A673 (cell line): ENCODE measurements at regions not wholly inside any gene's neighbourhood (a gene's known extent, or its start where the extent isn't known, plus 50 kb on each side); places are given as distances from the start of the nearest gene placed in this dataset.

Experiments used
- BruUV-seq: library from RNA; stranded (reverse); fragments of 400-500 nt; replicated peaks from 2 replicates; lab custom pipeline; 2021; lab: Mats Ljungman, UMichigan
- CTCF ChIA-PET: fragments of 300-600 bp; sonication (Branson Sonifier 250); formaldehyde crosslinking; loops from one replicate; lab custom pipeline; 2022; ENCODE audit warnings: antibody characterized with exemption; lab: Charles Lee
- POLR2A ChIA-PET: fragments of 300-600 bp; sonication (Branson Sonifier 250); formaldehyde crosslinking; loops from one replicate; lab custom pipeline; 2022; ENCODE audit warnings: antibody characterized with exemption; ENCODE audit not compliant: low non-redundant PET; lab: Charles Lee
- DNase-seq: peaks from one replicate; pipeline ENCODE4 v3.0.0-alpha.2; 2015; ENCODE audit warnings: low spot score
- H3K27ac ChIP-seq: fragments of 200-600 bp; sonication (generic); 2 replicates; pipeline ENCODE4 v1.5.1; 2016; ENCODE audit warnings: mixed run types, low read depth, mild to moderate bottlenecking, mixed read lengths, antibody characterized with exemption, low read length; ENCODE audit not compliant: poor library complexity, severe bottlenecking
- H3K27me3 ChIP-seq: fragments of 200-600 bp; sonication (generic); replicated peaks from 2 replicates; pipeline ENCODE4 v1.6.1; 2017; ENCODE audit warnings: mixed run types, low read depth, mild to moderate bottlenecking, mixed read lengths, antibody characterized with exemption, low read length; ENCODE audit not compliant: insufficient read depth, poor library complexity
- H3K36me3 ChIP-seq: fragments of 200-600 bp; sonication (generic); 2 replicates; pipeline ENCODE4 v1.6.1; 2016; ENCODE audit warnings: mixed run types, mild to moderate bottlenecking, mixed read lengths, antibody characterized with exemption, low read length; ENCODE audit not compliant: insufficient read depth, poor library complexity, severe bottlenecking
- H3K4me1 ChIP-seq: fragments of 200-600 bp; sonication (generic); 2 replicates; pipeline ENCODE4 v1.6.1; 2017; ENCODE audit warnings: mixed run types, mild to moderate bottlenecking, mixed read lengths, antibody characterized with exemption, low read length; ENCODE audit not compliant: insufficient read depth, poor library complexity, severe bottlenecking
- H3K4me3 ChIP-seq: fragments of 200-600 bp; sonication (generic); 2 replicates; pipeline ENCODE4 v1.5.1; 2016; ENCODE audit warnings: low read depth, mixed run types, mild to moderate bottlenecking, mixed read lengths, low read length; ENCODE audit not compliant: poor library complexity, severe bottlenecking
- H3K9me3 ChIP-seq: fragments of 200-600 bp; sonication (generic); 2 replicates; pipeline ENCODE4 v1.6.1; 2016; ENCODE audit warnings: mixed run types, low read depth, mild to moderate bottlenecking, mixed read lengths, antibody characterized with exemption, low read length; ENCODE audit not compliant: poor library complexity, severe bottlenecking
- CTCF ChIP-seq: fragments of 300-800, 200-600 bp; sonication (generic); conservative IDR thresholded peaks from 2 replicates; pipeline ENCODE4 v1.5.1; 2017; ENCODE audit warnings: low read depth, mild to moderate bottlenecking, antibody characterized with exemption, low read length, moderate library complexity, mixed read lengths
- EZH2 ChIP-seq: fragments of 200-600 bp; sonication (generic); IDR thresholded peaks from 2 replicates; pipeline ENCODE4 v1.6.1; 2017; ENCODE audit warnings: borderline replicate concordance, low read depth, mild to moderate bottlenecking, mixed read lengths, antibody characterized with exemption, low read length; ENCODE audit not compliant: poor library complexity, severe bottlenecking
- intact Hi-C: fragments of 100-400 bp; cut with micrococcal nuclease; formaldehyde crosslinking; loops from one replicate; pipeline ENCODE4 v1.10.0; 2022; ENCODE audit not compliant: unreplicated experiment

GRCh38 chr3:191894406-191894805 lies 433.4 kb downstream of the PYDC2 start:
- Histone ChIP-seq H3K27ac (no peak overlapping the region), H3K4me1 (no peaks in the 10 kb centered on the region), H3K4me3 (no peak overlapping the region), H3K27me3 (no peaks in the 10 kb centered on the region), H3K9me3 (no peaks in the 10 kb centered on the region), H3K36me3 (no peaks in the 10 kb centered on the region)
- POLR2A ChIA-PET, result no interaction called here
- TF ChIP-seq CTCF (no peak), EZH2 (no peak)
- BruUV-seq, result no TSS peak
- intact Hi-C loops, result no loop called here
- CTCF ChIA-PET, result no interaction called here
- no peak for DNase-seq

GRCh38 chr3:191901741-191902140 lies 440.8 kb downstream of the PYDC2 start:
- Histone ChIP-seq H3K4me1 (no peaks in the 10 kb centered on the region), H3K9me3 (no peaks in the 10 kb centered on the region), H3K27me3 (no peaks in the 10 kb centered on the region), H3K4me3 (no peak overlapping the region), H3K36me3 (no peaks in the 10 kb centered on the region), H3K27ac (no peak overlapping the region)
- BruUV-seq, result no TSS peak
- intact Hi-C loops, result no loop called here
- TF ChIP-seq CTCF (no peak), EZH2 (no peak)
- POLR2A ChIA-PET, result no interaction called here
- CTCF ChIA-PET, result no interaction called here
- no peak for DNase-seq

GRCh38 chr3:191912616-191913204 lies 451.7 kb downstream of the PYDC2 start:
- TF ChIP-seq CTCF, result no peak
- no peak for TF ChIP-seq EZH2

More at GRCh38 chr3:191912616-191913204, 451.7 kb downstream of the PYDC2 start:
- no TSS peak for BruUV-seq
- H3K9me3 ChIP-seq, result no peaks in the 10 kb centered on the region
- peaks cover 12% of the 10 kb centered on the region for H3K4me1 ChIP-seq
- H3K4me3 ChIP-seq, result no peak overlapping the region
- DNase-seq, result no peak
- no peak overlapping the region for H3K27ac ChIP-seq
- no peaks in the 10 kb centered on the region for H3K27me3 ChIP-seq
- ChIA-PET POLR2A (no interaction called here), CTCF (no interaction called here)
- no peaks in the 10 kb centered on the region for H3K36me3 ChIP-seq
- intact Hi-C loops, result no loop called here
